Natural killer cell (primary cell): ENCODE measurements at regions not wholly inside any gene's neighbourhood (a gene's known extent, or its start where the extent isn't known, plus 50 kb on each side); places are given as distances from the start of the nearest gene placed in this dataset.

Experiments
- ATAC-seq, 3 donors: fragments of 150-1000 bp in 2 of 3; fragments of 200-7000 bp in 1 of 3; cut with Tn5 transposase; 1 replicate in 1 of 3; 2 replicates in 2 of 3; pipeline ENCODE4 v1.10.0; 2021; ENCODE audit warnings: mild to moderate bottlenecking in 2 of 3, moderate library complexity in 2 of 3
- DNase-seq, 2 donors: peaks; one replicate each; pipeline versions ENCODE4 v3.0.0 to v3.0.0-alpha.2; 2013 to 2021; ENCODE audit warnings: mixed read lengths in 1 of 2
- H3K27ac ChIP-seq: one replicate; pipeline ENCODE4 v1.5.1; 2013; ENCODE audit warnings: mild to moderate bottlenecking, low read length
- H3K27me3 ChIP-seq: one replicate; pipeline ENCODE4 v1.6.1; 2013; ENCODE audit warnings: low read length; ENCODE audit not compliant: control insufficient read depth, insufficient read depth
- H3K36me3 ChIP-seq: one replicate; pipeline ENCODE4 v1.6.1; 2013; ENCODE audit warnings: low read length; ENCODE audit not compliant: control insufficient read depth, insufficient read depth
- H3K4me1 ChIP-seq: one replicate; pipeline ENCODE4 v1.6.1; 2013; ENCODE audit warnings: low read length; ENCODE audit not compliant: control insufficient read depth, insufficient read depth
- H3K4me3 ChIP-seq: one replicate; pipeline ENCODE4 v1.5.1; 2013; ENCODE audit warnings: low read length
- H3K9me3 ChIP-seq: one replicate; pipeline ENCODE4 v1.6.1; 2013; ENCODE audit warnings: low read length; ENCODE audit not compliant: control insufficient read depth, insufficient read depth
- H3K27ac Mint-ChIP-seq, 2 donors: one replicate each; pipeline ENCODE4 v1.8.0; 2022; ENCODE audit warnings: mild to moderate bottlenecking in 2 of 2, mixed read lengths in 2 of 2, moderate library complexity in 1 of 2
- H3K27me3 Mint-ChIP-seq, 2 donors: one replicate each; pipeline ENCODE4 v1.8.0; 2022; ENCODE audit warnings: low read depth in 2 of 2, mixed read lengths in 2 of 2
- H3K36me3 Mint-ChIP-seq: one replicate; pipeline ENCODE4 v1.8.0; 2022; ENCODE audit warnings: mixed read lengths
- H3K4me1 Mint-ChIP-seq, 2 donors: one replicate each; pipeline ENCODE4 v1.8.0; 2022; ENCODE audit warnings: mixed read lengths in 2 of 2
- H3K4me3 Mint-ChIP-seq: one replicate; pipeline ENCODE4 v1.8.0; 2022; ENCODE audit warnings: mild to moderate bottlenecking, moderate library complexity, mixed read lengths
- H3K9me3 Mint-ChIP-seq, 2 donors: one replicate each; pipeline ENCODE4 v1.8.0; 2022; ENCODE audit warnings: mixed read lengths in 2 of 2
- WGBS: methylation state at CpG from one replicate; pipeline ENCODE4 v1.1.7; 2013; ENCODE audit warnings: missing lambda C conversion rate; ENCODE audit not compliant: insufficient coverage; 5-methylcytosine and 5-hydroxymethylcytosine counted together
- intact Hi-C: fragments of 100-400 bp; cut with micrococcal nuclease; formaldehyde crosslinking; loops from one replicate; pipeline ENCODE4 v1.14.2; 2022
- TF ChIP-seq, protein P1 (sequence below): fragments of 200-600 bp; IDR thresholded peaks from one replicate; pipeline ENCODE4 v1.8.0; 2022; ENCODE audit warnings: antibody characterized with exemption

DNA sequence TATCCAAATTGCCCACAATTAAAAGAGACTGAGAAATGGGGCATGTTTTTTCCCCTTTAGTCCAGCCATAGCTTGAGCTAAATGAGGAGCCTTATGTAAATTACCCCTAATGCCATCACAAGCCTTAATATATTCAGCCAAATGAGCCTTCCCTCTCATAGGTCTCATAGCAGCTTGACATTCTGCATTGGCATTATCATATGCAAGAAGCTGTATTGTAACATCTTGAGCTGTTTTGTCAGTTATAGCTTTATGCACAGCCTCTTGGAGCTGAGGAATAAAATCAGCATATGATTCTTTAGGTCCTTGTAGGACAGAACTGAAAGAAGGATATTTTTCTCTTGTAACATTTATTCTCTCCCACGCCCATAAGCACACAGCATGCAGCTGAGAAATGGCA is 153.2 kb downstream of the ZNF486 start:
- H3K36me3 ChIP-seq: no peaks in the 10 kb centered on the region
- H3K27me3 ChIP-seq: no peaks in the 10 kb centered on the region
- no peaks in the 10 kb centered on the region for H3K9me3 ChIP-seq
- Mint-ChIP-seq H3K9me3 (peaks cover 2 to 10% of the 10 kb centered on the region in 2 donors), H3K27ac (no peak overlapping the region), H3K27me3 (no peaks in the 10 kb centered on the region), H3K4me1 (no peaks in the 10 kb centered on the region), H3K4me3 (no peak overlapping the region), H3K36me3 (no peaks in the 10 kb centered on the region)
- TF ChIP-seq, protein P1, sequence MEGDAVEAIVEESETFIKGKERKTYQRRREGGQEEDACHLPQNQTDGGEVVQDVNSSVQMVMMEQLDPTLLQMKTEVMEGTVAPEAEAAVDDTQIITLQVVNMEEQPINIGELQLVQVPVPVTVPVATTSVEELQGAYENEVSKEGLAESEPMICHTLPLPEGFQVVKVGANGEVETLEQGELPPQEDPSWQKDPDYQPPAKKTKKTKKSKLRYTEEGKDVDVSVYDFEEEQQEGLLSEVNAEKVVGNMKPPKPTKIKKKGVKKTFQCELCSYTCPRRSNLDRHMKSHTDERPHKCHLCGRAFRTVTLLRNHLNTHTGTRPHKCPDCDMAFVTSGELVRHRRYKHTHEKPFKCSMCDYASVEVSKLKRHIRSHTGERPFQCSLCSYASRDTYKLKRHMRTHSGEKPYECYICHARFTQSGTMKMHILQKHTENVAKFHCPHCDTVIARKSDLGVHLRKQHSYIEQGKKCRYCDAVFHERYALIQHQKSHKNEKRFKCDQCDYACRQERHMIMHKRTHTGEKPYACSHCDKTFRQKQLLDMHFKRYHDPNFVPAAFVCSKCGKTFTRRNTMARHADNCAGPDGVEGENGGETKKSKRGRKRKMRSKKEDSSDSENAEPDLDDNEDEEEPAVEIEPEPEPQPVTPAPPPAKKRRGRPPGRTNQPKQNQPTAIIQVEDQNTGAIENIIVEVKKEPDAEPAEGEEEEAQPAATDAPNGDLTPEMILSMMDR: no peak
- H3K27ac ChIP-seq: no peak overlapping the region
- intact Hi-C loops: no loop called here
- ATAC-seq (no peak), DNase-seq (no peak)
- WGBS: 87% methylated on average over 1 of the region's 1 CpG
- H3K4me1 ChIP-seq: no peaks in the 10 kb centered on the region
- H3K4me3 ChIP-seq: no peak overlapping the region

DNA sequence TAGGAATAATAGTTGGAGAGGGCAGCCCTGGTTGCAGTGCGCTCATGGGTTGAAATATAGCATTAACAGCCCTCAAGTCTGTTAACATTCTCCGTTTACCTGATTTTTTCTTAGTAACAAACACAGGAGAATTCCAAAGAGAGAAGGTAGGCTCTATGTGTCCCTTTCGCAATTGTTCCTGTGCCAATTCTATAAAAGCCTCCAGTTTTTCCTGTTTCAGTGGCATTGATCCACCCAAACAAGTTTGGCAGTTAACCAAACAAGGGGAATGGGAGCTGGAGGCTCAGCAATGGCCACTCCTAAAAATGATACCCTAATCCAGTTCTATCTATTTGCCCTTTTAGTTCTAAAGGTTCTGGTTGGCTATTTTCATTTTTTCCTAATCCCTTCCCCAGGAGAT is 151.6 kb downstream of the ZNF486 start:
- no peaks in the 10 kb centered on the region for H3K36me3 ChIP-seq
- Mint-ChIP-seq H3K36me3 (no peaks in the 10 kb centered on the region), H3K4me3 (no peak overlapping the region), H3K9me3 (peaks cover 3 to 12% of the 10 kb centered on the region in 2 donors), H3K27ac (no peak overlapping the region), H3K4me1 (no peaks in the 10 kb centered on the region), H3K27me3 (no peaks in the 10 kb centered on the region)
- ATAC-seq (no peak), DNase-seq (no peak)
- WGBS: 100% methylated on average over 3 of the region's 3 CpGs
- no peaks in the 10 kb centered on the region for H3K9me3 ChIP-seq
- H3K4me3 ChIP-seq: no peak overlapping the region
- TF ChIP-seq, protein P1: no peak
- H3K27ac ChIP-seq: no peak overlapping the region
- no peaks in the 10 kb centered on the region for H3K27me3 ChIP-seq
- intact Hi-C loops: no loop called here
- H3K4me1 ChIP-seq: no peaks in the 10 kb centered on the region

DNA sequence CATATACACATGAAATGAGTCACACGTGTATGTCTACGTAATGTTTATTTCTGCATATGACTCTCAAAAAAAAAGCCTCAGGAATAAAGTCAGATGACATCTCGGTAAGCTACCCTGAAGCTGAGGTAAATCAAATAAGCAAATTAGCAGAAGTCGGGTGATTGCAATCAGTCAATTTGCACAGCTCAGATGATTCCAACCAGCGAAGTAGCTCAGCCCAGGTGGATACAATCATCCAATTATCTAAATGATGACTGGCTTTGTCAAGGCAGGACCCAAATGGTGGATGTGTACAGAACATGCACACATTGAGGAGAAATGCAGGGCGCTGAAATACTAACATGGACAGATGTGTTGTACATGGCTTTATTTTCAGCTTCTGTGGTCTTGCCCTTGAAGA is 148.5 kb downstream of the ZNF486 start:
- intact Hi-C loops: no loop called here
- no peak overlapping the region for H3K27ac Mint-ChIP-seq
- peaks cover 5% of the 10 kb centered on the region for H3K9me3 ChIP-seq
- ATAC-seq (no peak), DNase-seq (no peak)
- H3K4me3 ChIP-seq: no peak overlapping the region
- H3K36me3 ChIP-seq: no peaks in the 10 kb centered on the region
- 93% methylated on average over 6 of the region's 6 CpGs for WGBS
- no peak overlapping the region for H3K27ac ChIP-seq
- TF ChIP-seq, protein P1: no peak
- no peaks in the 10 kb centered on the region for H3K27me3 Mint-ChIP-seq
- no peaks in the 10 kb centered on the region for H3K4me1 Mint-ChIP-seq
- H3K4me1 ChIP-seq: no peaks in the 10 kb centered on the region
- H3K4me3 Mint-ChIP-seq: no peak overlapping the region
- no peaks in the 10 kb centered on the region for H3K36me3 Mint-ChIP-seq
- no peaks in the 10 kb centered on the region for H3K27me3 ChIP-seq
- peaks cover 4 to 8% of the 10 kb centered on the region in 2 donors for H3K9me3 Mint-ChIP-seq

DNA sequence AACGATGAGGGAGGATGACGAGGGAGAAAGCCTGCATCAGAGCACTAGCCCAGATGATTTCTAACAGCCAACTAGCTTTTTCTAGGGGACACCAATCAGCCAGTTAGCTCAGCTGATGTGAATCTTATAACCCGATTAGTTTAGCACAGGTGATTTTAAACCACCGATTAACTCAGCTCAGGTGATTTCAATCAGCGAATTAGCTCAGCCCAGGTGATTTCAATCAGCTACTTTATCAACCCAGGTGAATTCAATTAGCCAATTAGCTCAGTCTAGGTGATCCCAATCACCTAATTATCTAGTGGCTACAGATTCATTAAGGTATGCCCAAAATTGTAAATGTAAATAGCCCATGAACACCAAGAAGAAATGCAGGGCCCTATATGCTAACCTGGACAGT is 146.9 kb downstream of the ZNF486 start:
- Mint-ChIP-seq H3K36me3 (no peaks in the 10 kb centered on the region), H3K4me1 (no peaks in the 10 kb centered on the region), H3K27ac (no peak overlapping the region), H3K27me3 (no peaks in the 10 kb centered on the region), H3K4me3 (no peak overlapping the region), H3K9me3 (peaks cover 3 to 7% of the 10 kb centered on the region in 2 donors)
- ATAC-seq (no peak), DNase-seq (no peak)
- intact Hi-C loops: no loop called here
- Histone ChIP-seq H3K4me3 (no peak overlapping the region), H3K27me3 (no peaks in the 10 kb centered on the region), H3K4me1 (no peaks in the 10 kb centered on the region), H3K36me3 (no peaks in the 10 kb centered on the region), H3K9me3 (peaks cover 5% of the 10 kb centered on the region), H3K27ac (no peak overlapping the region)
- 92% methylated on average over 5 of the region's 5 CpGs for WGBS
- TF ChIP-seq, protein P1: no peak
